ENCODE measurements at regions not wholly inside any gene's neighbourhood (a gene's known extent, or its start where the extent isn't known, plus 50 kb on each side); places are given as distances from the start of the nearest gene placed in this dataset.

DNA sequence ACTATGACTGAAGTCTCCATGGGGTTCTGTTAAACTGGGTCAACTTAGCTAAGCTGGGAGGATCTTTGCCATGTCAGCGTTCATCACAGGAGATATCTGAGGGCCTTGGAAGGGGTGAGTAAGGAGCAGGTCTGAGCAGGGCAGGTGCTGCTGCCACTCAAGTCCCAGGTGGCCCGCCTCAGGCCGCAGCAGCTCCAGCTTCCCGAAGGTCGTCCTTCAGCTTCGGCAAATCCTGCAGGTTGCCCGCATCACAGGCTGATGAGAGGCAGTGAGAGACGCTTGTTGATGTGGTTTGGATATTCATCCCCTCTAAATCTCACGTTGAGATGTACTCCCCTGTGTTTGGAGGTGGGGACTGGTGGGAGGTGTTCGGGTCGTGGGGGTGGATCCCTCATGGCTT, 166.6 kb downstream of the VAPA start:
- TF ChIP-seq, protein P1, sequence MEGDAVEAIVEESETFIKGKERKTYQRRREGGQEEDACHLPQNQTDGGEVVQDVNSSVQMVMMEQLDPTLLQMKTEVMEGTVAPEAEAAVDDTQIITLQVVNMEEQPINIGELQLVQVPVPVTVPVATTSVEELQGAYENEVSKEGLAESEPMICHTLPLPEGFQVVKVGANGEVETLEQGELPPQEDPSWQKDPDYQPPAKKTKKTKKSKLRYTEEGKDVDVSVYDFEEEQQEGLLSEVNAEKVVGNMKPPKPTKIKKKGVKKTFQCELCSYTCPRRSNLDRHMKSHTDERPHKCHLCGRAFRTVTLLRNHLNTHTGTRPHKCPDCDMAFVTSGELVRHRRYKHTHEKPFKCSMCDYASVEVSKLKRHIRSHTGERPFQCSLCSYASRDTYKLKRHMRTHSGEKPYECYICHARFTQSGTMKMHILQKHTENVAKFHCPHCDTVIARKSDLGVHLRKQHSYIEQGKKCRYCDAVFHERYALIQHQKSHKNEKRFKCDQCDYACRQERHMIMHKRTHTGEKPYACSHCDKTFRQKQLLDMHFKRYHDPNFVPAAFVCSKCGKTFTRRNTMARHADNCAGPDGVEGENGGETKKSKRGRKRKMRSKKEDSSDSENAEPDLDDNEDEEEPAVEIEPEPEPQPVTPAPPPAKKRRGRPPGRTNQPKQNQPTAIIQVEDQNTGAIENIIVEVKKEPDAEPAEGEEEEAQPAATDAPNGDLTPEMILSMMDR (IDR thresholded peaks at IDR 0.05): no peak
- no peak for TF ChIP-seq POLR2A (IDR thresholded peaks at IDR 0.05)
